ENCODE measurements at regions not wholly inside any gene's neighbourhood (a gene's known extent, or its start where the extent isn't known, plus 50 kb on each side); places are given as distances from the start of the nearest gene placed in this dataset.

- Histone ChIP-seq H3K36me3 (ENCODE audit: control insufficient read depth, insufficient read depth, low read length) (no peaks in the 10 kb centered on the region), H3K27me3 (ENCODE audit: control insufficient read depth, insufficient read depth, low read length) (no peaks in the 10 kb centered on the region), H3K4me3 (ENCODE audit: low read depth, low read length) (no peak overlapping the region)
- TF ChIP-seq CTCF (IDR thresholded peaks at IDR 0.05; ENCODE audit: insufficient read depth, low read length, poor library complexity, severe bottlenecking) = no peak
- no peak for DNase-seq (ENCODE audit: low read depth)
Observed at GRCh38 chr7:21099432-21099831, 312.7 kb upstream of the SP8 start.

GRCh38 chr7:21099955-21100354 lies 313.3 kb upstream of the SP8 start:
- Histone ChIP-seq H3K36me3 (ENCODE audit: control insufficient read depth, insufficient read depth, low read length) (no peaks in the 10 kb centered on the region), H3K4me3 (ENCODE audit: low read depth, low read length) (no peak overlapping the region), H3K27me3 (ENCODE audit: control insufficient read depth, insufficient read depth, low read length) (no peaks in the 10 kb centered on the region)
- DNase-seq (ENCODE audit: low read depth) = no peak
- TF ChIP-seq CTCF (IDR thresholded peaks at IDR 0.05; ENCODE audit: insufficient read depth, low read length, poor library complexity, severe bottlenecking) = no peak

GRCh38 chr7:21101541-21101940 lies 314.9 kb upstream of the SP8 start:
- no peaks in the 10 kb centered on the region for H3K27me3 ChIP-seq (ENCODE audit: control insufficient read depth, insufficient read depth, low read length)
- no peak overlapping the region for H3K4me3 ChIP-seq (ENCODE audit: low read depth, low read length)
- no peak for DNase-seq (ENCODE audit: low read depth)
- no peak for TF ChIP-seq CTCF (IDR thresholded peaks at IDR 0.05; ENCODE audit: insufficient read depth, low read length, poor library complexity, severe bottlenecking)
- no peaks in the 10 kb centered on the region for H3K36me3 ChIP-seq (ENCODE audit: control insufficient read depth, insufficient read depth, low read length)

- no peak for TF ChIP-seq CTCF (IDR thresholded peaks at IDR 0.05; ENCODE audit: insufficient read depth, low read length, poor library complexity, severe bottlenecking)
- H3K27me3 ChIP-seq (ENCODE audit: control insufficient read depth, insufficient read depth, low read length) = no peaks in the 10 kb centered on the region
- DNase-seq (ENCODE audit: low read depth) = no peak
- no peaks in the 10 kb centered on the region for H3K36me3 ChIP-seq (ENCODE audit: control insufficient read depth, insufficient read depth, low read length)
- no peak overlapping the region for H3K4me3 ChIP-seq (ENCODE audit: low read depth, low read length)
Observed at GRCh38 chr7:21103426-21104123, 316.9 kb upstream of the SP8 start.

- H3K36me3 ChIP-seq (ENCODE audit: control insufficient read depth, insufficient read depth, low read length) = no peaks in the 10 kb centered on the region
- DNase-seq (ENCODE audit: low read depth) = no peak
- no peaks in the 10 kb centered on the region for H3K27me3 ChIP-seq (ENCODE audit: control insufficient read depth, insufficient read depth, low read length)
- TF ChIP-seq CTCF (IDR thresholded peaks at IDR 0.05; ENCODE audit: insufficient read depth, low read length, poor library complexity, severe bottlenecking) = no peak
- no peak overlapping the region for H3K4me3 ChIP-seq (ENCODE audit: low read depth, low read length)
Observed at GRCh38 chr7:21104124-21104500, 317.4 kb upstream of the SP8 start.

GRCh38 chr7:21106296-21106732 lies 319.6 kb upstream of the SP8 start:
- Histone ChIP-seq H3K27me3 (ENCODE audit: control insufficient read depth, insufficient read depth, low read length) (no peaks in the 10 kb centered on the region), H3K4me3 (ENCODE audit: low read depth, low read length) (no peak overlapping the region), H3K36me3 (ENCODE audit: control insufficient read depth, insufficient read depth, low read length) (no peaks in the 10 kb centered on the region)
- DNase-seq (ENCODE audit: low read depth) = no peak
- no peak for TF ChIP-seq CTCF (IDR thresholded peaks at IDR 0.05; ENCODE audit: insufficient read depth, low read length, poor library complexity, severe bottlenecking)
